ENCODE measurements at regions not wholly inside any gene's neighbourhood (a gene's known extent, or its start where the extent isn't known, plus 50 kb on each side); places are given as distances from the start of the nearest gene placed in this dataset.
"Not testable (repeated sequence)": the region's sequence is repeated elsewhere in the genome, so short reads cannot be mapped to it uniquely, and the experiment has no call there.

DNA sequence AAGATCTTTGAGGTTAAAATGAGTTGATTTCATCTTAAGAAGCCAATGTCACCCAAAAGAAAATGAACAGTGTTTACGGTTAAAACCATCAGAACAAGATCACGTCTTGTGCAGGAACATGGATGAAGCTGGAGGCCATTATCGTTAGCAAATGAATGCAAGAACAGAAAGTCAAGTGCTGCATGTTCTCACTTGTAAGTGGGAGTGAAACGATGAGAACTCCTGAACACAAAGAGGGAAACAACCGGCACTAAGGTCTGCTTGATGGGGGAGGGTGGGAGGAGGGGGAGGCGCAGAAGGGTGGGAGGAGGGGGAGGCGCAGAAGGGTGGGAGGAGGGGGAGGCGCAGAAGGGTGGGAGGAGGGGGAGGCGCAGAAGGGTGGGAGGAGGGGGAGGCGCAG lies 214.8 kb upstream of the PRKCQ start:
- TF ChIP-seq, protein P1, sequence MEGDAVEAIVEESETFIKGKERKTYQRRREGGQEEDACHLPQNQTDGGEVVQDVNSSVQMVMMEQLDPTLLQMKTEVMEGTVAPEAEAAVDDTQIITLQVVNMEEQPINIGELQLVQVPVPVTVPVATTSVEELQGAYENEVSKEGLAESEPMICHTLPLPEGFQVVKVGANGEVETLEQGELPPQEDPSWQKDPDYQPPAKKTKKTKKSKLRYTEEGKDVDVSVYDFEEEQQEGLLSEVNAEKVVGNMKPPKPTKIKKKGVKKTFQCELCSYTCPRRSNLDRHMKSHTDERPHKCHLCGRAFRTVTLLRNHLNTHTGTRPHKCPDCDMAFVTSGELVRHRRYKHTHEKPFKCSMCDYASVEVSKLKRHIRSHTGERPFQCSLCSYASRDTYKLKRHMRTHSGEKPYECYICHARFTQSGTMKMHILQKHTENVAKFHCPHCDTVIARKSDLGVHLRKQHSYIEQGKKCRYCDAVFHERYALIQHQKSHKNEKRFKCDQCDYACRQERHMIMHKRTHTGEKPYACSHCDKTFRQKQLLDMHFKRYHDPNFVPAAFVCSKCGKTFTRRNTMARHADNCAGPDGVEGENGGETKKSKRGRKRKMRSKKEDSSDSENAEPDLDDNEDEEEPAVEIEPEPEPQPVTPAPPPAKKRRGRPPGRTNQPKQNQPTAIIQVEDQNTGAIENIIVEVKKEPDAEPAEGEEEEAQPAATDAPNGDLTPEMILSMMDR (IDR thresholded peaks at IDR 0.05) = not testable (repeated sequence)
- not testable (repeated sequence) for TF ChIP-seq POLR2A (IDR thresholded peaks at IDR 0.05)
